Neural cell (in vitro differentiated cells): ENCODE measurements at regions not wholly inside any gene's neighbourhood (a gene's known extent, or its start where the extent isn't known, plus 50 kb on each side); places are given as distances from the start of the nearest gene placed in this dataset.

Experiments
- H2AFZ ChIP-seq: fragments of 200-600, 300-800 bp; sonication (generic), shearing (Covaris generic); 2 replicates; pipeline ENCODE4 v1.6.0; 2014; ENCODE audit warnings: low read depth, mild to moderate bottlenecking, antibody characterized with exemption, low read length, moderate library complexity
- H3F3A ChIP-seq: fragments of 200-600 bp; shearing (Covaris generic); 2 replicates; pipeline ENCODE4 v1.6.1; 2016; ENCODE audit warnings: mild to moderate bottlenecking, moderate library complexity, mixed read lengths, antibody characterized with exemption, low read length; ENCODE audit not compliant: insufficient read depth, poor library complexity, severe bottlenecking
- H3K27ac ChIP-seq: fragments of 200-600, 300-800 bp; sonication (generic), shearing (Covaris generic); 2 replicates; pipeline ENCODE4 v1.5.1; 2014; ENCODE audit warnings: mild to moderate bottlenecking, low read length, moderate library complexity
- H3K27me3 ChIP-seq: fragments of 300-800, 200-600 bp; sonication (generic), shearing (Covaris generic); 2 replicates; pipeline ENCODE4 v1.6.0; 2014; ENCODE audit warnings: mild to moderate bottlenecking, low read depth, low read length, moderate library complexity; ENCODE audit not compliant: insufficient read depth
- H3K36me3 ChIP-seq: fragments of 300-800, 200-600 bp; sonication (generic), shearing (Covaris generic); 2 replicates; pipeline ENCODE4 v1.5.1; 2014; ENCODE audit warnings: mild to moderate bottlenecking, antibody characterized with exemption, low read length, moderate library complexity; ENCODE audit not compliant: insufficient read depth
- H3K4me2 ChIP-seq: fragments of 300-800, 200-600 bp; sonication (generic), shearing (Covaris generic); 2 replicates; pipeline ENCODE4 v1.6.0; 2014; ENCODE audit warnings: mild to moderate bottlenecking, low read length
- H3K4me3 ChIP-seq: fragments of 300-800, 200-600 bp; sonication (generic), shearing (Covaris generic); 2 replicates; pipeline ENCODE4 v1.5.1; 2014; ENCODE audit warnings: mild to moderate bottlenecking, low read length, moderate library complexity
- H3K79me2 ChIP-seq: fragments of 200-600 bp; shearing (Covaris generic); replicated peaks from 2 replicates; pipeline ENCODE4 v1.6.0; 2014; ENCODE audit warnings: mild to moderate bottlenecking, low read length, moderate library complexity; ENCODE audit not compliant: insufficient read depth
- H3K9ac ChIP-seq: fragments of 300-800, 200-600 bp; sonication (generic), shearing (Covaris generic); 2 replicates; pipeline ENCODE4 v1.6.1; 2016; ENCODE audit warnings: mild to moderate bottlenecking, low read length, mixed read lengths
- H3K9me2 ChIP-seq: fragments of 200-600 bp; shearing (Covaris generic); 2 replicates; pipeline ENCODE4 v1.6.1; 2016; ENCODE audit warnings: mild to moderate bottlenecking, low read length, mixed read lengths; ENCODE audit not compliant: insufficient read depth
- H3K9me3 ChIP-seq: fragments of 200-600, 300-800 bp; sonication (generic), shearing (Covaris generic); 2 replicates; pipeline ENCODE4 v1.6.1; 2016; ENCODE audit warnings: mild to moderate bottlenecking, mixed run types, low read length, moderate library complexity, mixed read lengths
- H4K20me1 ChIP-seq: fragments of 200-600 bp; shearing (Covaris generic); 2 replicates; pipeline ENCODE4 v1.6.1; 2016; ENCODE audit warnings: mild to moderate bottlenecking, mixed run types; ENCODE audit not compliant: insufficient read depth
- EP300 ChIP-seq: fragments of 450-650 bp; conservative IDR thresholded peaks from 2 replicates; pipeline ENCODE4 v1.6.1; 2014; ENCODE audit warnings: antibody characterized with exemption, mild to moderate bottlenecking, moderate library complexity; ENCODE audit not compliant: poor library complexity, severe bottlenecking
- EZH2 ChIP-seq: fragments of 200-600, 300-800 bp; shearing (Covaris generic), sonication (generic); IDR thresholded peaks from 2 replicates; pipeline ENCODE4 v1.6.1; 2014; ENCODE audit warnings: antibody characterized with exemption, low read length, borderline replicate concordance, mild to moderate bottlenecking; ENCODE audit not compliant: insufficient read depth, poor library complexity, severe bottlenecking
- MXI1 ChIP-seq: fragments of 450-650 bp; conservative IDR thresholded peaks from 2 replicates; pipeline ENCODE4 v1.6.1; 2014; ENCODE audit warnings: antibody characterized with exemption, mild to moderate bottlenecking; ENCODE audit not compliant: poor library complexity, severe bottlenecking
- POLR2AphosphoS5 ChIP-seq: IDR thresholded peaks from 2 replicates; pipeline ENCODE4 v1.6.1; 2012
- RAD21 ChIP-seq: fragments of 450-650 bp; conservative IDR thresholded peaks from 2 replicates; pipeline ENCODE4 v1.6.1; 2014; ENCODE audit warnings: antibody characterized with exemption, mild to moderate bottlenecking, moderate library complexity
- REST ChIP-seq: IDR thresholded peaks from 2 replicates; pipeline ENCODE4 v1.6.1; 2012; ENCODE audit warnings: borderline replicate concordance
- SMC3 ChIP-seq: fragments of 450-650 bp; conservative IDR thresholded peaks from 2 replicates; pipeline ENCODE4 v1.6.1; 2014; ENCODE audit warnings: antibody characterized with exemption, mild to moderate bottlenecking, moderate library complexity; ENCODE audit not compliant: poor library complexity
- TAF1 ChIP-seq: IDR thresholded peaks from 2 replicates; pipeline ENCODE4 v1.6.1; 2012; ENCODE audit warnings: low read depth
- TF ChIP-seq, protein P1 (sequence below): fragments of 450-650 bp; IDR thresholded peaks from 2 replicates; pipeline ENCODE4 v1.5.1; 2014; ENCODE audit warnings: antibody characterized with exemption, mild to moderate bottlenecking, moderate library complexity; ENCODE audit not compliant: poor library complexity, severe bottlenecking

GRCh38 chr10:70980687-70981086 is 92.3 kb upstream of the PCBD1 start:
- no peak for TF ChIP-seq POLR2AphosphoS5
- no peak for TF ChIP-seq TAF1
- TF ChIP-seq EZH2: no peak
- TF ChIP-seq RAD21: no peak
- TF ChIP-seq REST: no peak
- TF ChIP-seq, protein P1, sequence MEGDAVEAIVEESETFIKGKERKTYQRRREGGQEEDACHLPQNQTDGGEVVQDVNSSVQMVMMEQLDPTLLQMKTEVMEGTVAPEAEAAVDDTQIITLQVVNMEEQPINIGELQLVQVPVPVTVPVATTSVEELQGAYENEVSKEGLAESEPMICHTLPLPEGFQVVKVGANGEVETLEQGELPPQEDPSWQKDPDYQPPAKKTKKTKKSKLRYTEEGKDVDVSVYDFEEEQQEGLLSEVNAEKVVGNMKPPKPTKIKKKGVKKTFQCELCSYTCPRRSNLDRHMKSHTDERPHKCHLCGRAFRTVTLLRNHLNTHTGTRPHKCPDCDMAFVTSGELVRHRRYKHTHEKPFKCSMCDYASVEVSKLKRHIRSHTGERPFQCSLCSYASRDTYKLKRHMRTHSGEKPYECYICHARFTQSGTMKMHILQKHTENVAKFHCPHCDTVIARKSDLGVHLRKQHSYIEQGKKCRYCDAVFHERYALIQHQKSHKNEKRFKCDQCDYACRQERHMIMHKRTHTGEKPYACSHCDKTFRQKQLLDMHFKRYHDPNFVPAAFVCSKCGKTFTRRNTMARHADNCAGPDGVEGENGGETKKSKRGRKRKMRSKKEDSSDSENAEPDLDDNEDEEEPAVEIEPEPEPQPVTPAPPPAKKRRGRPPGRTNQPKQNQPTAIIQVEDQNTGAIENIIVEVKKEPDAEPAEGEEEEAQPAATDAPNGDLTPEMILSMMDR: no peak
- no peak for TF ChIP-seq SMC3
- no peak for TF ChIP-seq MXI1
- no peak for TF ChIP-seq EP300
- Histone ChIP-seq H4K20me1 (no peaks in the 10 kb centered on the region), H3F3A (no peaks in the 10 kb centered on the region), H3K79me2 (no peaks in the 10 kb centered on the region), H3K36me3 (no peaks in the 10 kb centered on the region), H3K4me2 (no peak overlapping the region), H2AFZ (no peak overlapping the region), H3K27me3 (no peaks in the 10 kb centered on the region), H3K27ac (no peak overlapping the region), H3K9ac (no peak overlapping the region), H3K4me3 (no peak overlapping the region), H3K9me2 (no peaks in the 10 kb centered on the region), H3K9me3 (no peaks in the 10 kb centered on the region)

DNA sequence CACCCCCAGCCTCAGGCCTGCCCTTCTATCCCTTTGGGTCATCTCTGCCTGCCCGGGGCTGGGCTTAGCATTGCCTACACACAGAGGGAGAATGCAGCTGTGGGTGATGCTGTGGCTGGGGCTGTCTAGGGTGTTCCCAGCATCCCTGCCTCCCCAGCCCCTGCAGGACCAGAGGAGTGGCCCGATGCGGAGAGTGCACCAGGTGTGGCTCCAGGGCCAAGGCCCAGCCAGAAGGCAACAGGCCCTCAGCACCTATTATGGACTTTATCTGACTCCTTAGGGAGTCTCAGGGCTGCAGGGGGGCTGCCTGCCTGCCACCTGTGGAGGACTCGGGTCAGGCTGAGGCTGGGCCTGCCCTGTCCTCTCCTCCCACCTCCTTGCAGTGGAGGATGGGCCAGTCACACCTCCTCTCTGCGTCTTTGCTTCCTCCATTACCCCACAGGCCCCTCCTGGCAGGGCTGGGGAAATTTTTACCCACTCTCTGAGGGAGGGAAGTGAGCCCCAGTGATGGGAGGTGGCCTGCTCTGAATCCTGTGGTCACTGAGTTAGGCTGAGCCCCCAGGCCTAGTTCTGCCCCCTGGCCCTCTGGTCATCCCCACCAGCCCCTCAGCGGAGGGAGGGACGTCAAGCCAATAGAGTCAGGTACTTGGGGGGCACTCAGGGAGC is 92.9 kb upstream of the PCBD1 start:
- Histone ChIP-seq H3K4me3 (no peak overlapping the region), H2AFZ (no peak overlapping the region), H3F3A (no peaks in the 10 kb centered on the region), H4K20me1 (no peaks in the 10 kb centered on the region), H3K9me3 (no peaks in the 10 kb centered on the region), H3K4me2 (no peak overlapping the region), H3K9ac (no peak overlapping the region), H3K36me3 (no peaks in the 10 kb centered on the region), H3K27me3 (no peaks in the 10 kb centered on the region), H3K79me2 (no peaks in the 10 kb centered on the region), H3K9me2 (no peaks in the 10 kb centered on the region), H3K27ac (no peak overlapping the region)
- TF ChIP-seq, protein P1: no peak
- TF ChIP-seq POLR2AphosphoS5 (no peak), REST (no peak), EZH2 (no peak), TAF1 (no peak), RAD21 (no peak), MXI1 (no peak)
